ENCODE measurements at regions not wholly inside any gene's neighbourhood (a gene's known extent, or its start where the extent isn't known, plus 50 kb on each side); places are given as distances from the start of the nearest gene placed in this dataset.

- TF ChIP-seq ZNF384 (IDR thresholded peaks at IDR 0.05): no peak
- no peak for TF ChIP-seq NFRKB (IDR thresholded peaks at IDR 0.05)
- no peak for TF ChIP-seq BHLHE40 (IDR thresholded peaks at IDR 0.05; ENCODE audit: borderline replicate concordance)
Measured at GRCh38 chr1:228801068-228801467, 65.8 kb downstream of the RHOU start.
